NCI-H2227 treated with DMSO at 0.1 percent for 48 hours (cell line): ENCODE measurements at regions not wholly inside any gene's neighbourhood (a gene's known extent, or its start where the extent isn't known, plus 50 kb on each side); places are given as distances from the start of the nearest gene placed in this dataset.

ENCODE experiments used
- DNase-seq: peaks from one replicate; lab custom pipeline; 2025; lab: John Stamatoyannopoulos, UW

- DNase-seq: peak; percentile 19
Observed at GRCh38 chr9:78502566-78502965, 205.6 kb downstream of the PSAT1 start.

- no peak for DNase-seq
Observed at GRCh38 chr9:78505546-78505945, 208.6 kb downstream of the PSAT1 start.

GRCh38 chr9:78507037-78507436, 210.1 kb downstream of the PSAT1 start:
- no peak for DNase-seq

DNA sequence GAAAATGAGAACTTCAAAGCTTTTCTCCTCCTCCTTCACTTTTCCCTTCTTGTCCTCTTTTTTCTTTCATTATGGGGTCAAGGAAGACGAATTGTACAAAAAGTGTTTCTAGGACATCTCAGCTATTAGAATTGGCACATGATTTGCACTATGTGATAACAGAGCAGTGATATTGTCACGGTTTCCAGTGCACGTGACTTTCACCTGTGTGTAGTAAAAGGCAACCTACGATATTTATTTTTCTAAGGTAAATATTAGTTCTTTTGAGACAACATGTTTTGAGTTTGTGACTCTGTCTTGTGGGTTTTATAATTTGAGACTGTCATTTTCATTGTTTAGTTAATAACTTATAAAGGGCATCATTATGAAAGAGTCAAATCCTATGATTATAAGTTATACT, 213.1 kb downstream of the PSAT1 start:
- DNase-seq: no peak

DNA sequence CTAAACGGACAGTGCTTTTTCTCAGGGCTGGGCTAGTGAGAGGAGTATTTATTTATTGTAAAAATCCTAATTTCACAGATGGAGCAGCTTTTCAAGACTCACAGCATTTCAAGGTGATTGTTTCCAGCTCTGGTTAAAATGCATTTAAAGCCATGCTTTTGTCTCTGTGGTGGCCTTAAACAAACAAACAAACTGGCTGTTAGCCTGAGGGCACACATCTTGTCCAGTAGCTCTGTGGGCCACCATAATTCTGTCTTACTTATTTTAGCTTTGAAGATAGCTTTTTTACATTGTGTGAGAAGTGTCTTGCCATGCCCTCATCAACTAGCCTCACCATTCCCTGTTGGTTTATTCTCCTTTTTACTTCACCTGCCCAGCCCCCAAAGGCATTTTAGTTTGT, 218.2 kb downstream of the PSAT1 start:
- DNase-seq: no peak

DNA sequence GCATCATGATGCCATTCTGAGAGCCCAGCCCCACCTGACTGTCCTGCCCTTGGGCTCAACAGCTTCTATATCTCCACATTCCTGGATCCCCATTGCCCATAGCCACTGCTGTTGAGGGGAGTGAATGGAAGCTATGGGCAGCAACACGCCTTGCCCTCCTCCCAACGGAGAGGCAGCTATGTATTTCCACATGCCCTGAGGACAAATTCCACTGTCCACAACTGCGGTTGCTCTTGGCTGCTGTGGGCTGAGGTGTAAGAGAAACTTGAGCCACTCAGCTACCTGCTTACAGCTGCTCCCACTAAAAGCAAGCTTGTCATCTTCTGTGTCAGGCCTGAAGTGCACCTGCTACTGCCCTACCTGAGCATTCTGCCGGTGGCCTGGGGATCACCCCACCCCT, 222.9 kb downstream of the PSAT1 start:
- DNase-seq: no peak

DNA sequence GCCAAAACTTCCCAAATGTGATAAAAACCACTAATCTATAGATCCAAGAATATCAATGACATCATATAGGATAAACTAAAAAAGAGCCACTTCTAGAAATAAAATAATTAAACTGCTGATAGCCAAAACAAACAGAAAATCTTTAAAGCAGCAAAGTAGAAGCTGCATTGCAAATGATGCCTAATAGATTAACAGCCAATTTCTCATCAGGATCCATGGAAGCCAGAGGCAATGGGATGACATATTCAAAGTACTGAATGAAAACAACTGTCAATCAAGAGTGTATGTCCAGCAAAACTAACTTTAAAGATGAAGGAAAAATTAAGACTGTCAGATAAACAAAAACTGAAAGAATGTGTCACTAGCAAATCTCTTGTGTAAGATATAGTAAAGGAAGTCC, 224.8 kb downstream of the PSAT1 start:
- DNase-seq: no peak

GRCh38 chr9:78525986-78526560, 229.1 kb downstream of the PSAT1 start:
- DNase-seq: no peak

GRCh38 chr9:78533500-78533899, 236.6 kb downstream of the PSAT1 start:
- DNase-seq: no peak

DNA sequence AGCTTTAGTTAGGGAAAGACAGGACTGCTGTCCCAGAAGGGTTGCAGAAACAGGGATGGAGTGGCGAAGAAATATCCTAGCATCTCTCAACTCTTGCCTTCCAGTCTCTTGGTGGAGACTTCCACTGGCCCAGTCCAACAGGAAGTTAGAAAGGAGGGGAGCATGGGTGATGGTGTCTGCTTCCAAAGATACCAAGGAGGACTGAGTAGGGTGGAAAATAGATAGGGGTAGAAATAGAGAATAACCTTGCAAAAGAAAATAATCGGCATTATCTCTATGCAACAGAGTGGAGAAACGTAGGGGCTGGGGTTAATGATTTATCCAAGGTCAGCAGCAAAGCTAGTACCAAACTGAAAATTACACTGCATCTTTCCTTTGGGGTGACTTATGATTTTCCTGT, 242.3 kb downstream of the PSAT1 start:
- no peak for DNase-seq

GRCh38 chr9:78539904-78540303, 243.0 kb downstream of the PSAT1 start:
- no peak for DNase-seq

- DNase-seq: no peak
Observed at GRCh38 chr9:78541868-78542443, 245.0 kb downstream of the PSAT1 start.

DNA sequence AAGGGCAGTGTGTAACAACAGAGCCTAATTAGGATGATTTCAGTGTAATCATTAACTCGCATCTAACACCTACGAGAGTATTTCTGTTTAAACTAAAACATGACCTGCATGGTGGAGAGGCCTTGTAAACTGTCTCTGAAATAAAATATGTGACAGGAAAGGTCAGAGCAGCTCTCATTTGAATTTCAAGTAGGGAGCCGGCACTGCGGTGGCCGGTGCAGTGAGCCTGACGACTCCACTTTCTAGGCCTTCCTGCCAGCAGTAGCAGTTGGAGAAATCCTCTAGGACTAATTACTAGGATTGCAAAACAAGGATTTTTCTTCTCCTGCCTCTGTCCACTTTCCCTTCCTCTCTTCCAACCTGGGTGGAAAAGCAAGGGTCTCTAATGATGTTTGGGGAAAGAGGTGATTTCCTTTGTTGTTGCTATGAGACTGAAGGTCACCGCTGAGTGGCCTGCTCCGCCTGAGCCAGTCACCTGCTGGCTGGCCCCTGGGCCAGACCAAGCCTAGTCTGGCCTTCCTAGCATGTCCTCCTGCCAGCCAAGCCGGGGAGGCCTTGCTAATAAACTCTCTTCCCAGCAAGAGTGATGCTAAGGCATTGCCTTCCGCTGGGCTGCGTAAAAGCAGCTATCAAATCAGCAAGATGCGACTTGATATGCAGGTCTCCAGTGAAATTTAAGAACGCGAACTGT, 245.7 kb downstream of the PSAT1 start:
- DNase-seq: no peak

DNA sequence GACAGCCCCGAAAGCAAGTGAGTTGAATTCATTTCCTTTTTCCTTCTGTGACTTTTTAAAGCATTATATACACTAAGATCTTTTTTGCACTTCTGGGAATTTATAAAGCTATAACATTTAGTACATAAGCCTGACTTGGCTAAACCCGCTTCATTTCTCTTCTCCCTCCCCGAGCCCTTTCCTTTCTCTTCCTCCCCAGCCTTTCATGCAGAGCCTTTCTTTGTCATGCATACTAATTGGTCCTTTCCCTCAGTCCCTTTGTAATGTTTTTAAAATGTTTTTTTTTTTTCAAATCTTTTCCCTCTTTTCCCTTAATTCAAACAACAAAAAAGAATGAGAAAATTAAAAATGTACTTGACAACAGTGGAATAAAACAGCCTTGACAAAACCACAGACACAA, 246.4 kb downstream of the PSAT1 start:
- no peak for DNase-seq

DNA sequence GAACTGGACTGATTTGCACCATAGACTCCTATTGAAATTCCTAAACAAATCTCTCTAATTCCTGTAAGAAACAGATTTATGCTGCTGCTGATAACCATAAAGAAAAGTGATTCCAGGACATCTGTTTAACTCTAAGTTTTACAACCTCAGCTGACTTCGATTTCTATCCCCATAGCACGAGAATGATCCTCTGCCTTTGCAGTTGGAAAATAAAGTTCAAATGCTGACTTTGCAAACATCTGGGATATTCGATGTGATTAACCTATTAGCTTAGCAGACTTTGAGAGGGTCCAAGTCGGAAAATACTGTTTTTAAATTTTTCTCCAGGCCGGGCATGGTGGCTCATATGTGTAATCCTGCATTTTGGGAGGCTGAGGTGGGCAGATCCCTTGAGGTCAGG, 247.3 kb downstream of the PSAT1 start:
- DNase-seq: no peak

- no peak for DNase-seq
Observed at GRCh38 chr9:78547831-78548230, 250.9 kb downstream of the PSAT1 start.

DNA sequence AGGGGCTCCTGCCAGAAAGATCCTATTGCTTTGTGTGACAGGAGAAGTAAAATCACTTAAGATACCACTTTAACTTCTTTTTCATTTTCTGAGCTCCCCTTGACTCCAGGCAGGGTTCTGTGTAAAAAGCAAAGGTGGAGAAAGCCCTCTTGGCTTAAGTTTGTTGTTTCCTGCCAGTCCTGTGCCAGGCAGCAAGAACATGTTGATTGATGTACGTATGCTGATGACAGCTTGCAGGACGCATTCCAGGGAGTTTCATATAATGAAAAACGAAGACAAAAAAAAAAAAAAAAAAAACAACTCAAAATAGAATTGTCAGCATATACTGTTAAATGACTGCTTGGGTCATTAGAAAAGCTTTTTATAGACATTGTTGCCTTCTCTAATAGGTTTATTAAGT, 251.7 kb downstream of the PSAT1 start:
- no peak for DNase-seq

DNA sequence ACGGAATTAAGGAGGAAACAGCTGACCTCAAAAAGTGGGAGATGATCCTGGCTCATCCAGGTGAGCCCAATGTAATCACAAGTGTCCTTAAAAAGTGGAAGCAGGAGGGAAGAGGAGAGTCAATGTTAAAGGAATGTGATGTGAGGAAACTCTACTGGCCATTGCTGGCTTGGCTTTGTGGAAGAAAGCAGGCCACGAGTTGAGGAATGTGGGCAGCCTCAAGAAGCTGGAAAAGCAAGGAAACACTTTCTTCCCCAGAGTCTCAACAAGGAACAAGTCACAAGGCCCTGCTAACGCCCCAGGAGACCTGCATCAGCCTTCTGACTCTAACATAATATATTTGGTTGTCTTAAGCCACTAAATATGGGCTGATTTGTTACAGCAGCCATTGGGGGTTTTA, 252.8 kb downstream of the PSAT1 start:
- no peak for DNase-seq

DNA sequence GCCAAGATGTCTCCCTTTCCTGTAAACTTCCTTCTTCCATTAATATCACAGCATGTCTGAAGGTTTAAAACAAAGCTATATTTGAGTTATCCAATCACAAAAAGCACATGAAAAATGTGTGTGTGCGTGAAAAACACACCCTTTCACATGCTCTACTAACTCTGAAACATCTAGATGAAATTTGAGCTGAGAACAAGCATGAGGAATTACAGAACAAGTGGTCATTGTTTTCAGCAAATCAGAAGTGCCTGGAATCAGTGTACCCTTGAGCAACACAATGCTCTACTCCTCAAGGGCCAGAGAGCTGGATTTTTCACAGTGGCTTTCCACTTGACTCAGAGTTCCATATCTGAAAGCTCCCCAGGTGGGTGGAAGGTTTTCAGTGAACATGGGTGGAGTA, 255.9 kb downstream of the PSAT1 start:
- no peak for DNase-seq

DNA sequence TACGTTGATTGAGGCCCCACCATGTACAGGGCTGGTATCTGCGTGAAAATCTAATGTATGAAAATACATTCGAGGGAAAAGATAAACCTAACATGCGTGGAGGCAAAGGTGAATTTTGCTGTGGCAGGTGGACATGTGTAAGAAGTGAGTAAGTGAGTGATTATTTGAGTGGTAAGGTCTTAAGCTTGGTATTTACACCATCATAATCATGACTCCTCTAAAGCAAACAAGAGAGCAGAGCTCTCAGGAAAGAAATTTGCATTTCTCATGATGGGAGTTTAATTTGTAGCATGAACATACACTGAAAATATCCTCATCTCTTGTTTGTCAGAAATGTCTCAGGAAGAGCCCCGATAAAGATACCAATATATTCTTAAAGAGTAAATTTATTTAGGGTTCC, 260.6 kb downstream of the PSAT1 start:
- DNase-seq: no peak

GRCh38 chr9:78559449-78559885, 262.5 kb downstream of the PSAT1 start:
- no peak for DNase-seq

DNA sequence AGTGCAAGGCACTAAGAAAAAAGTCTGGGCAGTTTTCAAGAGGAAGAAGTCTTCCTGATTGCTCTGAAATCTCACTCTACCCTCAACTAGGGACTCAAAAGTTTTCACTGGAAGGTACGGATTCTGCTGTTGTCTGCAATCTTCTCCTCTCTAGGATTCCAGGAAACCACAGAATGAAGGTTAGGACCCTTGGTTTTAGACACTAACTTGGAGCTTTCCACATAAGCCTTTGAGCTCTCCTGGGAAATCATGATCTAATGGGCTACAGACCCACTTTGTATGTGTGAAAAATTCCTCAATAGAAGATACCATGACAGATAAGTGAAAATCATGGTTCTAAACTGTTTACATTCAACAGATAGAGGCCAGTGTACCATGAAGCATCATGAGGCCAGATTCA, 265.1 kb downstream of the PSAT1 start:
- DNase-seq: no peak

- DNase-seq: no peak
Observed at GRCh38 chr9:78563269-78563668, 266.3 kb downstream of the PSAT1 start.

DNA sequence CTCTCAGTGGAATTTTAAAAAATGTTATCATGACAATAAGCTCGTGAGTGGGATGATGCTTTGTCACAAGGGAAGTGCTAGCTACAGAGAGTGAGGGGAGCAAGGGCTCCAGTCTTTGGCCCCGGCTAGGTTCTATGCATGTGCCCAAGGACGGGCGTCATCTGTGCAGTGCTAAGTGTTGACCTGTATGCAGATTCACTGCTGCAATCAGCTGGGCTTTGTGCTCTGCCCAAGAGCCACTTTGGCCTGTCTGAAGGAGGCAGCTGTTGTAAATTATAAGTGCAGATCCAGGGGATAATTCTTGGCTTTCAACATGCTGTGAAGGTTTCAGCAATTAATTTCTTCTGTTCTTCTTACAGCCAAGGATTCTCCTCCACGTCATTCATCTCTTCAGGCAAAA, 268.6 kb downstream of the PSAT1 start:
- peak; percentile 16 for DNase-seq
